SH-SY5Y (cell line): ENCODE measurements at regions not wholly inside any gene's neighbourhood (a gene's known extent, or its start where the extent isn't known, plus 50 kb on each side); places are given as distances from the start of the nearest gene placed in this dataset.

Source experiments
- GATA2 ChIP-seq: IDR thresholded peaks from 2 replicates; pipeline ENCODE4 v1.6.1; 2011; ENCODE audit warnings: mild to moderate bottlenecking, low read depth, low read length
- GATA3 ChIP-seq: IDR thresholded peaks from 2 replicates; pipeline ENCODE4 v1.6.1; 2011; ENCODE audit warnings: low read depth, mild to moderate bottlenecking, low read length, moderate library complexity

DNA sequence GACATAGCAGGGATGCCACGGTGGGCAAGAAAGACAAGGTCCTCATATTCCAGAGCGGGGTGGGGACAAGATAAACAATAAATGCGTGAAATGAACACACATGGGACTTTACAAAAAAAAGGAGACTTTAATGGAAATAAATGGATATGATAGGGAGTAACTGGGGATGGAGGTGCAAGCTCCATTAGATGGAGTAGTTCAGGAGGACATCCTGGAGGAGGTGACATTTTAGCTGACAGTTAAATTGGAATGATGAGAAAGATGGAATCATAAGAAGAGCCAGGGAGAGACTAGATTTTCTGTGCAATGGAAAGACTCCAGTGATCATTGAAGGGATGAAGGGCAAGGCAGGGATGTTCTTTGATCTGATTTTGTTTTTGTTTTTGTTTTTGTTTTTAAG, 83.6 kb upstream of the MYL10 start:
- TF ChIP-seq GATA3 = no peak
- no peak for TF ChIP-seq GATA2
